Stimulated activated CD4-positive, alpha-beta T cell treated with anti-CD3 and anti-CD28 coated beads, Interleukin-4, amount 100 ng/mL, for 48 hours (primary cell): ENCODE measurements at regions not wholly inside any gene's neighbourhood (a gene's known extent, or its start where the extent isn't known, plus 50 kb on each side); places are given as distances from the start of the nearest gene placed in this dataset.

ENCODE experiments used
- DNase-seq, 2 donors: peaks; one replicate each; pipeline ENCODE4 v3.0.0-alpha.2; 2020; ENCODE audit warnings: low read depth in 2 of 2

GRCh38 chr9:16025627-16026026 lies 472.8 kb downstream of the CCDC171 start:
- DNase-seq: no peak

DNA sequence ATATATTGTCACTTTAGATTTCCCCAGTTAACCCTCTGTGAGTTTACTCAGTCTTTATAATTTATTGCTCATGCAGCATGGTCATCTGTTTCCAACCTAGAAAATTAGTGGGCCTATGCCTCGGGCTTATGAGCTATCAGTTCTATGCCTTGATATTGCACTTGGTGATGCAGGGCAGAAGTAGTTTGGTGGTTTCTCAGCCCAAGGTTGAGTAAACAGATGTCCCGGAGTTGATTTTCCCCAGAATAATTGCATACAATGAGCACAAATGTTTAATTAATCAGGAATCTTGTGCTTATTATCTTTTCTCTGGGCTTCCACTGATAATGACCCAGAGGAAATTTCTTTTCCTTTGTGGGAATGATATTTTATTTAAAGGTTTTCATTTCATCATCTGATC lies 474.0 kb downstream of the CCDC171 start:
- DNase-seq: no peak

DNA sequence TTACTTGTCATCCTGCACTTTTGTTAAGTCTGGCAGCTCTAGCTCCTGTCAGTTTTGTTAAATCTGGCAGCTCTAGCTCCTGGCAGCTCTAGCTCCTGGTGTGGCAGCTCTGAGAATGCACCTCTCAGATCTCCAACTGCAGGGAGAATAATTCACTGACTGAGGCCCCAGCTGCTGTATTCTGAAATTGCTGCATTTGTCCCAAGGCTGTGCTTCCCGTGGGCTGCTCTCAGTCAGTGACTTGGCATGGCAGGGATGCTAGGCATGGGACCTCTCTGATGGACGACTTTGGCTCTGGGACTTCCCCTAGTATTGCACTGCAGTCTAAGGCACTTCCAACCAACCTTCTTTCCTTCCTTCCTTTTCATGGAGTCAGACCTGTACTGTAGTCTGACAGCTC lies 475.7 kb downstream of the CCDC171 start:
- DNase-seq: no peak

- DNase-seq: no peak
These were observed 476.3 kb downstream of the CCDC171 start for GRCh38 chr9:16029046-16029615.

GRCh38 chr9:16029796-16030363 lies 477.0 kb downstream of the CCDC171 start:
- no peak for DNase-seq

DNA sequence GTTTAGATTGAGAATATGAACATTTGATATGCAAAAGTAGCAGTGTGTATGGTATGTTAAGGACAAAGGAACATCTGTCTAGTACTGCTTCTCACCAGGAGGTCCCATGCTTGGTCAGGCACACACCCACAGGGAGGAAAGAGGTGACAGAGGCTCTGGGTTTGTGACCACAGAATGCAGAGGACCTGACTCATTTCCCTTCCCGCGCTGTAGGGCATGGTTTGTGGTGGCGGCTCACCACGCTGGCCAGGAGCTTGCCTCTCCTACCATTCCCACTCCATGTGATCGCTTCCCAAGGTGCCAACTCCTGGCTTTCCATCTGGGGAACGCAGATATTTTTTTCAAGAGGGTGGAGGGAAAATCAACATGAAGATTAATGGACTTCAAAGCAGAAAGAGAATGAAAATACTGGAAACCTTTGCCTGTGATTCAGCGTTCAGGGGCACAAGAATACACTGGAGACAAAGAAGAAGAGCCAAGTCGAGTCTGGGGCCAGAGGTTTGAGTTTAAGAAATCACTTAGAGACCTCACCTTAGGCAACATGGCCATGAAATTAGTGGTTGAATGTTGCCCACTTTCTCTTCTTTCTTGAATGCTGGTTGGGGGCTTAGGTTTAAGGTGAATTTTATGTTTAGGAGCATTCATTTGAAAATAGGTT lies 477.8 kb downstream of the CCDC171 start:
- peak in 1 of 2 donors; percentile 2 for DNase-seq

DNA sequence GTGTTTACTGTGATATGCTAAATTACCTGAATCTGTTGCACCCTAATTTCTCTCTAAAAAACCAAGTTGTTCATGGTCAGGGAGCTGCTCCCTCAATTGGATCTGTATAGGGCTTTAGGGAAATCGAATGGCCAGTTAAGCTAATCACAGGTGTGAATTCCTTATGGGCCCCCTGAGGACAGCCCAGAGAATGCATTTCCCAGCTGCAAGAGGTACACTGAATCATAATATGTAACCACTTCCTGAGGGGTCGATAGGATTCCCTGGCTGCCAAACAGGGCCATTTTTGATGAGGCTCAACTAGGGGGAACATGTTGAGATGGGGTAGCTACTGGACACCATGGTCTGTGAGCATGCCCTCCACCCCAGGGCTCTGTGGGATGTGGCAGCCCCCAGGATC lies 478.6 kb downstream of the CCDC171 start:
- no peak for DNase-seq

- no peak for DNase-seq
These were observed 479.1 kb downstream of the CCDC171 start for GRCh38 chr9:16031971-16032370.

- no peak for DNase-seq
These were observed 480.0 kb downstream of the CCDC171 start for GRCh38 chr9:16032799-16033198.

DNA sequence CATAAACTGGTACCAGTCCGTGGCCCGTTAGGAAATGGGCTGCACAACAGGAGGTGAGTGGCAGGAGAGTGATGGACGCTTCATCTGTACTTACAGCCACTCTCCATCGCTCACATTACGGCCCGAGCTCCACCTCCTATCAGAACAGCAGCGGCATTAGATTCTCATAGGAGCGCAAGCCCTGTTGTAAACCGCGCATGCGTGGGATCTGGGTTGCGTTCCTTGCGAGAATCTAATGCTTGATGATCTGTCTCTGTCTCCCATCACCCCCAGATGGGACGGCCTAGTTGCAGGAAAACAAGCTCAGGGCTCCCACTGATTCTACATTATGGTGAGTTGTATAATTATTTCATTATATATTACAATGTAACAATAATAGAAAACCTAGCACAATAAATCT lies 480.4 kb downstream of the CCDC171 start:
- DNase-seq: no peak

- DNase-seq: no peak
These were observed 481.3 kb downstream of the CCDC171 start for GRCh38 chr9:16033921-16034691.

GRCh38 chr9:16039218-16039987 lies 486.6 kb downstream of the CCDC171 start:
- DNase-seq: peak in 1 of 2 donors; percentile 6

- no peak for DNase-seq
These were observed 487.3 kb downstream of the CCDC171 start for GRCh38 chr9:16039988-16040761.

- DNase-seq: no peak
These were observed 491.1 kb downstream of the CCDC171 start for GRCh38 chr9:16043756-16044578.

DNA sequence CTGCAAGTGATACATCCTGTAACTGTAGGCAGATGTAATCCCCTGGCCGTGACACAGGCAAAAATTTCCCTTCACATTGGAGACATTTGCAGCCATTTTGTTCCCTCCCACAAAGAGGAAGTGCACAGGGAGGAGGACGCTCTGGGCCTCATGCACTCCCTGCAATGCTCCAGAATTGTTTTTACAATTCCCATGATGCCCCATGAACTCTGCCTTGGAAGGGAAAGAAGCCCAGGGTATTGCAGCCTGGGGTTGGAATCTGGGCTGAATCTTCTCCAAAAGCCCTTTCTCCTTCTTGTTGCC lies 491.7 kb downstream of the CCDC171 start:
- DNase-seq: no peak

- DNase-seq: no peak
These were observed 492.9 kb downstream of the CCDC171 start for GRCh38 chr9:16045651-16046280.

- DNase-seq: no peak
These were observed 493.9 kb downstream of the CCDC171 start for GRCh38 chr9:16046713-16047112.

GRCh38 chr9:16048129-16048528 lies 495.3 kb downstream of the CCDC171 start:
- no peak for DNase-seq

- DNase-seq: no peak
These were observed 499.3 kb downstream of the CCDC171 start for GRCh38 chr9:16052146-16052545.
